ENCODE measurements at regions not wholly inside any gene's neighbourhood (a gene's known extent, or its start where the extent isn't known, plus 50 kb on each side); places are given as distances from the start of the nearest gene placed in this dataset.

GRCh38 chr10:53331460-53331859 lies 558.9 kb upstream of the MBL2 start:
- no peak for TF ChIP-seq POLR2A (IDR thresholded peaks at IDR 0.05)
- TF ChIP-seq, protein P1, sequence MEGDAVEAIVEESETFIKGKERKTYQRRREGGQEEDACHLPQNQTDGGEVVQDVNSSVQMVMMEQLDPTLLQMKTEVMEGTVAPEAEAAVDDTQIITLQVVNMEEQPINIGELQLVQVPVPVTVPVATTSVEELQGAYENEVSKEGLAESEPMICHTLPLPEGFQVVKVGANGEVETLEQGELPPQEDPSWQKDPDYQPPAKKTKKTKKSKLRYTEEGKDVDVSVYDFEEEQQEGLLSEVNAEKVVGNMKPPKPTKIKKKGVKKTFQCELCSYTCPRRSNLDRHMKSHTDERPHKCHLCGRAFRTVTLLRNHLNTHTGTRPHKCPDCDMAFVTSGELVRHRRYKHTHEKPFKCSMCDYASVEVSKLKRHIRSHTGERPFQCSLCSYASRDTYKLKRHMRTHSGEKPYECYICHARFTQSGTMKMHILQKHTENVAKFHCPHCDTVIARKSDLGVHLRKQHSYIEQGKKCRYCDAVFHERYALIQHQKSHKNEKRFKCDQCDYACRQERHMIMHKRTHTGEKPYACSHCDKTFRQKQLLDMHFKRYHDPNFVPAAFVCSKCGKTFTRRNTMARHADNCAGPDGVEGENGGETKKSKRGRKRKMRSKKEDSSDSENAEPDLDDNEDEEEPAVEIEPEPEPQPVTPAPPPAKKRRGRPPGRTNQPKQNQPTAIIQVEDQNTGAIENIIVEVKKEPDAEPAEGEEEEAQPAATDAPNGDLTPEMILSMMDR (IDR thresholded peaks at IDR 0.05), result no peak

Measured in esophagus squamous epithelium (tissue), 4 donors.